ENCODE measurements at regions not wholly inside any gene's neighbourhood (a gene's known extent, or its start where the extent isn't known, plus 50 kb on each side); places are given as distances from the start of the nearest gene placed in this dataset.
"Not testable (repeated sequence)": the region's sequence is repeated elsewhere in the genome, so short reads cannot be mapped to it uniquely, and the experiment has no call there.

DNA sequence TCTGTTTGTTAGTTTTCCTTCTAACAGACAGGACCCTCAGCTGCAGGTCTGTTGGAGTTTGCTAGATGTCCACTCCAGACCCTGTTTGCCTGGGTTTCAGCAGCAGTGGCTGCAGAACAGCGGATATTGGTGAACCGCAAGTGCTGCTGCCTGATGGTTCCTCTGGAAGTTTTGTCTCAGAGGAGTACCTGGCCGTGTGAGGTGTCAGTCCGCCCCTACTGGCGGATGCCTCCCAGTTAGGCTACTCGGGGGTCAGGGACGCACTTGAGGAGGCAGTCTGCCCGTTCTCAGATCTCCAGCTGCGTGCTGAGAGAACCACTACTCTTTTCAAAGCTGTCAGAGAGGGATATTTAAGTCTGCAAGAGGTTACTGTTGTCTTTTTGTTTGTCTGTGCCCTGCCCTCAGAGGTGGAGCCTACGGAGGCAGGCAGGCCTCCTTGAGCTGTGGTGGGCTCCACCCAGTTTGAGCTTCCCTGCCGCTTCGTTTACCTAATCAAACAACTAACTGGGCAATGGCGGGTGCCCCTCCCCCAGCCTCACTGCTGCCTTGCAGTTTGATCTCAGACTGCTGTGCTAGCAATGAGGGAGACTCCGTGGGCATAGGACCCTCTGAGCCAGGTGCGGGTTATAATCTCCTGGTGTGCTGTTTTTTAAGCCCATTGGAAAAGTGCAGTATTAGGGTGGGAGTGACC, 634.3 kb upstream of the CHD1 start:
- TF ChIP-seq, protein P1, sequence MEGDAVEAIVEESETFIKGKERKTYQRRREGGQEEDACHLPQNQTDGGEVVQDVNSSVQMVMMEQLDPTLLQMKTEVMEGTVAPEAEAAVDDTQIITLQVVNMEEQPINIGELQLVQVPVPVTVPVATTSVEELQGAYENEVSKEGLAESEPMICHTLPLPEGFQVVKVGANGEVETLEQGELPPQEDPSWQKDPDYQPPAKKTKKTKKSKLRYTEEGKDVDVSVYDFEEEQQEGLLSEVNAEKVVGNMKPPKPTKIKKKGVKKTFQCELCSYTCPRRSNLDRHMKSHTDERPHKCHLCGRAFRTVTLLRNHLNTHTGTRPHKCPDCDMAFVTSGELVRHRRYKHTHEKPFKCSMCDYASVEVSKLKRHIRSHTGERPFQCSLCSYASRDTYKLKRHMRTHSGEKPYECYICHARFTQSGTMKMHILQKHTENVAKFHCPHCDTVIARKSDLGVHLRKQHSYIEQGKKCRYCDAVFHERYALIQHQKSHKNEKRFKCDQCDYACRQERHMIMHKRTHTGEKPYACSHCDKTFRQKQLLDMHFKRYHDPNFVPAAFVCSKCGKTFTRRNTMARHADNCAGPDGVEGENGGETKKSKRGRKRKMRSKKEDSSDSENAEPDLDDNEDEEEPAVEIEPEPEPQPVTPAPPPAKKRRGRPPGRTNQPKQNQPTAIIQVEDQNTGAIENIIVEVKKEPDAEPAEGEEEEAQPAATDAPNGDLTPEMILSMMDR (conservative IDR thresholded peaks at IDR 0.05; ENCODE audit: low read depth, low read length) = not testable (repeated sequence)
- TF ChIP-seq EZH2 (IDR thresholded peaks at IDR 0.05; ENCODE audit: low read length, unreplicated experiment); EZH2phosphoT487 (IDR thresholded peaks at IDR 0.05; ENCODE audit: borderline replicate concordance, low read length): not testable (repeated sequence)

Data from PC-3 (cell line).